ENCODE measurements at regions not wholly inside any gene's neighbourhood (a gene's known extent, or its start where the extent isn't known, plus 50 kb on each side); places are given as distances from the start of the nearest gene placed in this dataset.
"Not testable (repeated sequence)": the region's sequence is repeated elsewhere in the genome, so short reads cannot be mapped to it uniquely, and the experiment has no call there.

GRCh38 chr9:20238921-20239320 is 383.4 kb downstream of the MLLT3 start:
- no peak for DNase-seq

GRCh38 chr9:20237686-20238085 is 384.6 kb downstream of the MLLT3 start:
- DNase-seq, result no peak

GRCh38 chr9:20236676-20237075 is 385.6 kb downstream of the MLLT3 start:
- no peak for DNase-seq

- not testable (repeated sequence) for DNase-seq
Measured at GRCh38 chr9:20235206-20235605, 387.1 kb downstream of the MLLT3 start.

GRCh38 chr9:20228096-20228495 is 394.2 kb downstream of the MLLT3 start:
- DNase-seq, result no peak

GRCh38 chr9:20227166-20227874 is 395.0 kb downstream of the MLLT3 start:
- no peak for DNase-seq

GRCh38 chr9:20226345-20226744 is 396.0 kb downstream of the MLLT3 start:
- no peak for DNase-seq

GRCh38 chr9:20225826-20226225 is 396.5 kb downstream of the MLLT3 start:
- no peak for DNase-seq

GRCh38 chr9:20224756-20225155 is 397.5 kb downstream of the MLLT3 start:
- DNase-seq, result no peak

- DNase-seq, result no peak
Measured at GRCh38 chr9:20220286-20220685, 402.0 kb downstream of the MLLT3 start.

- no peak for DNase-seq
Measured at GRCh38 chr9:20219437-20219836, 402.9 kb downstream of the MLLT3 start.

GRCh38 chr9:20217596-20217995 is 404.7 kb downstream of the MLLT3 start:
- no peak for DNase-seq

GRCh38 chr9:20216438-20216837 is 405.9 kb downstream of the MLLT3 start:
- no peak for DNase-seq

- DNase-seq, result no peak
Measured at GRCh38 chr9:20215552-20215951, 406.7 kb downstream of the MLLT3 start.

GRCh38 chr9:20212806-20213205 is 409.5 kb downstream of the MLLT3 start:
- DNase-seq, result no peak

- no peak for DNase-seq
Measured at GRCh38 chr9:20209391-20210340, 412.6 kb downstream of the MLLT3 start.

GRCh38 chr9:20208961-20209371 is 413.3 kb downstream of the MLLT3 start:
- no peak for DNase-seq

GRCh38 chr9:20208226-20208625 is 414.1 kb downstream of the MLLT3 start:
- DNase-seq, result no peak

- no peak for DNase-seq
Measured at GRCh38 chr9:20207176-20207575, 415.1 kb downstream of the MLLT3 start.

GRCh38 chr9:20205821-20206220 is 416.5 kb downstream of the MLLT3 start:
- no peak for DNase-seq

- DNase-seq, result no peak
Measured at GRCh38 chr9:20200991-20201431, 412.2 kb upstream of the SLC24A2 start.

- no peak for DNase-seq
Measured at GRCh38 chr9:20200581-20200980, 411.7 kb upstream of the SLC24A2 start.

- no peak for DNase-seq
Measured at GRCh38 chr9:20199111-20199510, 410.3 kb upstream of the SLC24A2 start.

Data from left kidney (tissue), 1 donor.